ENCODE measurements at regions not wholly inside any gene's neighbourhood (a gene's known extent, or its start where the extent isn't known, plus 50 kb on each side); places are given as distances from the start of the nearest gene placed in this dataset.

GRCh38 chr11:70735976-70736375 lies 337.6 kb downstream of the CTTN start:
- TF ChIP-seq CTCF (IDR thresholded peaks at IDR 0.05), result no peak
- no peak for TF ChIP-seq ZFX (IDR thresholded peaks at IDR 0.05; ENCODE audit: borderline replicate concordance)
